HG03439 (cell line): ENCODE measurements at regions not wholly inside any gene's neighbourhood (a gene's known extent, or its start where the extent isn't known, plus 50 kb on each side); places are given as distances from the start of the nearest gene placed in this dataset.
"Not testable (repeated sequence)": the region's sequence is repeated elsewhere in the genome, so short reads cannot be mapped to it uniquely, and the experiment has no call there.

Experiments used
- ATAC-seq: cut with Tn5 transposase; IDR thresholded peaks from one replicate; pipeline ENCODE4 v1.9.1; 2021; ENCODE audit warnings: mild to moderate bottlenecking, moderate library complexity; ENCODE audit not compliant: unreplicated experiment

DNA sequence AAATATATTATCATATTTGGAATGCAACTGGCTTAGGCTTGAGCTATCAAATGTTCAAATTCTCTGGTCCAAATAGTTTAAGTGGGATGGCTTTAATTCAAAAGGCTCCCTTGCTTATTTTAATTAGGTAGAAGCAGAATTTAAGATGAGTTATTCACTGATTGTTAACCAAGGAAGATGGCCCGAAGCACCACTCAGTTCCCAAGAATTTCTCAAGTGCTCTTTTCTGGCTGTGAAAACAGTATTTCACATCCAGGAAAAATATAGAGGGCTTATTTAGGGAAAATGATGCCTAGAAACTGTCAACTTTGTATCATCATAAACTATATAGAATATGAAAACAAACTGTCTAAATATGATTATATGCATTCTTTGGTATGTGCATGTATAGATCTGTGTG, 246.5 kb upstream of the SFRP2 start:
- ATAC-seq, result no peak

- no peak for ATAC-seq
These were observed 245.0 kb upstream of the SFRP2 start for GRCh38 chr4:154033921-154034320.

DNA sequence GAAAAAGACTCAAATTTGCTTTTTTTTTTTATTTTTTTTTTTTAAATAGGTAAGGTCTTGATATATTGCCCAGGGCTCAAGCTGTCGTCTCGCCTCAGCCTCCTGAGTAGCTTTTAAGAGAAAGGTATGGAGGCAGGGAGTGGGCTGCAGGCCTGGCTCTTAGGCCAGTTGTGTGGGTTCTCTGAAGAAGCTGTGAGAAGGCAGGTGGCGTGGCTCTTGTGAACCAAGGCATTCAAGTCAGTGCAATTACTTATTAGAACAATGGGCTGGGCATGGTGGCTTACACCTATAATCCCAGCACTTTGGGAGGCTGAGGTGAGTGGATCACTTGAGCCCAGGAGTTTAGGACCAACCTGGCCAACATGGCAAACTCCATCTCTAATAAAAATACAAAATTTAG, 244.0 kb upstream of the SFRP2 start:
- no peak for ATAC-seq

DNA sequence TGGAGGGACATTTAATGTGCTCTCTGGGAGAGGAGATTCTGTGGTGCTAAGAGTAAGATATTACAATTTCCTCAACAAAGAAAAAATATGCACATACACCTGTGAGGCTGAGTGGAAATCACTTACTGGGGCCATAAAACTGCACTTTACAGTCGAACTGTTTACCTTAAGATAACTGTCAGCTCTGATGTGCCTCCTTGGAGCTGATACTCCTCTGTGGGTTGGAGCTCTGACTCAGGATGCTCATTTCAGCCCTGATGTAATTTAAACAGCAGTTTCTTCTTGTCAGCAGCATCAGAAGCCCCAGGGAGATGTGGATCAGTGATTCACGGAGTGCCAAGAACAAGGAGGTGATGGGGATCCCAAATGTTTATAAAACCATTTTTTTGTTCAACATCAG, 241.9 kb upstream of the SFRP2 start:
- ATAC-seq, result no peak

DNA sequence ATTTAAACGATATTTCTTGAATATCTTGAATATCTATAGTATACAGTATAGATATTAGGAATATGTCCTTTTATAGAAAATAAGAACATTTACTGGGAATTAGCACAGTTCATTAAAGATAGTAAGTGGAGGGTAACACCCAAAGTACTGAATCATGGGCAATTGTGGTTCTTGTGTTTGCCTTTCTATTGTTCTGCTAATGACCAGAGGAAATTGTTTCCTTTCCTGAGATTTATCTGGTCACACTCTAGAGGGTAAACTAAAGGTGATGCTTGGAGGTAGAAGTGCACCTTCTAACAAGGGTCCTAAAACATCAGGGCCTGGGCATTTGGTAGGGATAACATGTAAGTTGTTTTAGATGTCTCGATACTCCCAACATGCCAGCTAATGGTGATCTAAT, 241.3 kb upstream of the SFRP2 start:
- ATAC-seq, result no peak

DNA sequence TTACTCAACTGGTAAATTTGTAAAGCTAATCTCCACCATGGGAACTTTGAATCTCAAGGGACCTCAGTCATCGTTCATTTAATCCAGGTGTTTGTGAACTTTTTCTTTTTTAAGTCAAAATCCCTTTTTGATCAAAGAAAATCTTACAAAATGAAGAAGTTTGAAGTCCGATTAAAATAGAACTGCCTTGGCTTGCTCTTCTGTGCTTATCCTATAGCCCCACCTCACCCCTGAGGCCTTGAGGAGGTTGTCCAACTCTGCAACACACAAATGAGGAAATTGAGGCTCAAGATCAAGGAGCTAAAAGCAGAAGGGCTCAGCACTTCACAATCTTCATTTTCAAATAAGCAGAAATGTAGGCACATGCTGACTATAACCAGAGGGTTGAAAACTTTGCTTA, 240.3 kb upstream of the SFRP2 start:
- ATAC-seq, result no peak

GRCh38 chr4:154025110-154025509, 236.2 kb upstream of the SFRP2 start:
- ATAC-seq, result no peak

- no peak for ATAC-seq
These were observed 235.3 kb upstream of the SFRP2 start for GRCh38 chr4:154024097-154024694.

DNA sequence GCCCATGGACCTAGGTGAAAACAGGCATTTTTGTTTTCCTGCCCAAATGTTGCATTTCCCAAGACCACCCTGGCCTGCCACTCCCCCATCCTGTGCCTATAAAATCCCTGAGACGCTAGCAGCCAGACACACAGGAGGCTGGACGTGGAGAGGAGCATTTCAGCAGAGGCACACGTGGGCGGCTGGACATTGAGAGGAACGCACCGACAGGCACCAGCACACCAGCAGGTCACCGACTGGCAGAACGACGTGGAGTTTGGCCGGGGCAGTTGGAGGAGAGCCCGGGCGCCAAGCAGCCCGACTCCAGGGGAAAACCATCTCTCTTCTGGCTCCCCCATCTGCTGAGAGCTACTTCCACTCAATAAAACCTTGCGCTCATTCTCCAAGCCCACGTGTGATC, 234.8 kb upstream of the SFRP2 start:
- ATAC-seq, result not testable (repeated sequence)

DNA sequence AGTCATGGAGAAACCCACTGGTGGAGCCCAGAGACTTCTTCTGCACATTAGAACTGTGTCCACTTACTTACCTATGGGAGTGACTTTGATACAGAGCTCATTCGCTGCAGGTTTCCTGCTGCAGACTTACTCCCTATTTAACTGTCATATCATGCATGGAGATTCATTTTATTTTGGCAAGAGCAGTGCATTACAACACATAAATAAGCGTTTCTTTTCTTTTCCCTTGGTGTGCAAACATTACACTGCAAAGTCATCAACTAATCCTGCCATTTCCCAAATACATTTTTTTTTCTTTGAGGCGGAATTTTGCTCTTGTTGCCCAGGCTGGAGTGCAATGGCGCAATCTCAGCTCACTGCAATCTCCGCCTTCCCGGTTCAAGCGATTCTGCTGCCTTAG, 230.9 kb upstream of the SFRP2 start:
- ATAC-seq, result no peak

- ATAC-seq, result no peak
These were observed 229.8 kb upstream of the SFRP2 start for GRCh38 chr4:154018659-154019058.

- ATAC-seq, result no peak
These were observed 226.7 kb upstream of the SFRP2 start for GRCh38 chr4:154015578-154015977.

DNA sequence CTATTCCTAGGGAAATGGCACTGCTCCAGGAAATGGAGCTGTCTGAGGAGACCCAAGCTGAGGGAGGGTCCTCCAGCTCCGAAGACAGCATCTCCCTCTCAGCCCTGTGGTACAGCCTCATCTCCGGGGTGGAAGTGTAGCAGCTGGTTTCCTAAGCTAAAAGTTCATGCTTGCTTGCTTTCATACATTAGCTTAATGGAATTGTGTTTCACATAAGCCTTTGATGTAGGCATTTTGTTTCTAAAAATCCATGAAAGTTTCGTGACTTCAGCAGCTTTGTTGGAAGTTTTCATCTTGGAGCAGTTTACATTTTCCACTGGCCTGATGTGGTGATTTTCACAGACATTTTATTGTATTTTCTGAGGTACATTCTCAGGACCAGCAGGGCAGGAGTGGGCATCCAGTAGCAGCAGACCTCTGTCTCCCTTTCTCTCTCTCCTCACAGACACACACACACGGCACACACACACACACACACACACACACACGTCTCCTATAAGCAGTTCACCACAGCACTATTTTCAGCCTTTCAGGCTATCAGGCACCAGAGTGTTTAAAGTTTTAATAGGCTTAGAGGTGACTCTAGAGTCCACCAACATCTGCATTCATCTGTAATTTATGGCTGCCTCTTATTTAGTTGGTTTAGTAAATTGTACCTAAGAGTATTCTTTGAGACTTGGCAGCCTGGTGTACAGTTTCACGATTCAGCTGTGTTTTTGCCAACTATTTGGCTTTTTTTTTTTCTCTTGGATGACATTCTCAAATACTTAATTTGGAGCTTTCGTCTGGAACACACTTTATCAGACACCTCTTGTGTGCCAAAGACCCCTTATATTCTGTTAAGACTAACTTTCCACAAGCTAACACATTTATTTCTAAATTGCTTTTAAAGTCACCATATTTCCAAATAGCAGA, 225.8 kb upstream of the SFRP2 start:
- ATAC-seq, result no peak

- no peak for ATAC-seq
These were observed 224.7 kb upstream of the SFRP2 start for GRCh38 chr4:154013576-154013975.

DNA sequence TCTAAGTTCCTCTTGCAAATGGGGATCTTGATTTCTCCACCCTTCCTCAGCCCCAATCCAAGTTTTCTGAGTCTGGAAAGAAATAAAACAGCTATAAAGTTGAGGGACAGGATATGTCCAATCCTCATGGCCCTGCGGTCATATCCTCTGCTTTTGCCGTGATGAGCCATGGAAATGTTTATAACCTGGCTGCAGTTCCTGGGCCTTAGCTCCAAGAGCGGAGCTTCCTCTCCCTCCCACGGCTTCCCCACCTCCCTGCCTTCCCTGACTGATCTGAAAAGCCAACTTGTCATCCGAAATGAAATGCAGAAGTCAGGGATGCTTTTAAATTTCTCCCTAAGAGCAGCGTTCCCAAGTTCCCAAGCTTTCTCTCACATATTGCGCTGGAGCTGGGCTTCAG, 221.5 kb upstream of the SFRP2 start:
- ATAC-seq, result no peak

DNA sequence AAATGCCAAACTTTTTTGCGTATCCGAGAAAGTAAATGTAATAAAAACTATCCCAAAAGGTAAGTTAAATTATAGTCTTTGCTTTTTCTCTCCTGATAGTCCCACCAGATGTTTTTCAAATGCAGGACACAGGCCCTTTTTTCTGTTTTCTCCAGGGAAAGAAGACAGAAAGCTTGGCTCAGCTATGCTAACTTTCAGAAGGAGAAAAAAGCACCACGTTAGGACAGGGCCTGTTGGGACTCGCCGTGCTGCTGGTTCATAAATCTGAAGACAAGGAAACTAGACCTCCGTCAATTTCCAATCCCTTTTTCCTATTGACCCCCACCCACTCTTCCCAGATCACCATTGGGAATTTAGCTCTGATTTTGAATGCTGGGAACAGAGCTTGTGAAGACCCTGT, 220.9 kb upstream of the SFRP2 start:
- no peak for ATAC-seq

GRCh38 chr4:154009191-154009590, 220.3 kb upstream of the SFRP2 start:
- no peak for ATAC-seq

- ATAC-seq, result no peak
These were observed 216.3 kb upstream of the SFRP2 start for GRCh38 chr4:154005171-154005520.

GRCh38 chr4:154004507-154005170, 215.8 kb upstream of the SFRP2 start:
- no peak for ATAC-seq

DNA sequence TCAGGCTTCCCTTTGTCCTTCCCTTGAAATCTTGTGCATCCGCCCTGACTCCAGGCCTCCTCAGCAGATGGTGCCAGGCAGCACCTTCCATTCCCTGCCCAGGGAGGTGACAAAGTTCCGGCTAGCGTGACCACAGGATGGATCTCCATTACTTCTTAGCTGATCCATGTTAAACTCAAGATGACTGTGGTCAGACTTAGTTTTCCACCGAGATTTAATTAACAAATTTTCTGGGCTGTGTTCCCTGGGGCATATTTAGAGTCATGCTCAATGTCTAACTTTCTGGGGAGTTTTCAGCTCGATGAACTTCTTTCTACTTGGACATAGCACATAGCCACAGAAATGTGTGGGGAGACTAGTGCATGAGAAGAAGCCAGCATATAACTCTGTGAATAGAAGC, 215.1 kb upstream of the SFRP2 start:
- no peak for ATAC-seq

DNA sequence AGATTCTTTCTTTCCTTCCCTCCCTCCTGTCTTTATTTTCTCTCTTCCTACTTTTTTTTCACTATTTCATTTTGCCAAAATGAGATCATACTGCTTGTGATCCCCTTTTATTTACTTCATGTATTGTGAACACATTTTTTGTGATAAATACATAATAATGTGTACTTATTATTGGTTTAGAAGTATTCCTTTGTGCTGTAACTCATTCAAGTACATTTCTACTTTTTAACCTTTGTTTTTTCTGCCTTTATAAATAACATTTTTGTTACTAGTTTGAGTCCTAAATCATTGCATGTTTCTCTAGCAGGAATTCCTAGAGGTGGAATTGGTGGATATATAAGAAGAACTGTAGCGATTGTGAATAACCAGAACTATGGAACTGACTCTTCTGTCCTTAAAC, 214.5 kb upstream of the SFRP2 start:
- no peak for ATAC-seq

GRCh38 chr4:154001193-154001592, 212.3 kb upstream of the SFRP2 start:
- no peak for ATAC-seq
